NCI-H1092 treated with DMSO at 0.1 percent for 48 hours (cell line): ENCODE measurements at regions not wholly inside any gene's neighbourhood (a gene's known extent, or its start where the extent isn't known, plus 50 kb on each side); places are given as distances from the start of the nearest gene placed in this dataset.
"Not testable (repeated sequence)": the region's sequence is repeated elsewhere in the genome, so short reads cannot be mapped to it uniquely, and the experiment has no call there.

Source experiments
- DNase-seq: peaks from one replicate; lab custom pipeline; 2025; lab: John Stamatoyannopoulos, UW

DNA sequence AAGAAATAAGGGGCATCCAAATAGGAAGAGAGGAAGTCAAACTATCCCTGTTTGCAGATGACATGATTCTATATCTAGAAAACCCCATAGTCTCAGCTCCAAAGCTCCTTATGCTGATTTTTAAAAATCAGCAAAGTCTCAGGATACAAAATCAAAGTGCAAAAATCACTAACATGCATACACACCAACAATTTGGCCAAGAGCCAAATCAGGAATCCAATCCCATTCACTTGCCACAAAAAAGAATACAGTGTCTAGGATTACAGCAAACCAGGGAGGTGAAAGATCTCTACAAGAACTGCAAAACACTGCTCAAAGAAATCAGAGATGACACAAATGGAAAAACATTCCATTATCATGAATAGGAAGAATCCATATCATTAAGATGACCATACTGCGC, 155.8 kb upstream of the ARHGAP42 start:
- not testable (repeated sequence) for DNase-seq

- no peak for DNase-seq
These were observed 150.1 kb upstream of the ARHGAP42 start for GRCh38 chr11:100536979-100537378.

- DNase-seq: no peak
These were observed 143.7 kb upstream of the ARHGAP42 start for GRCh38 chr11:100543386-100543785.

DNA sequence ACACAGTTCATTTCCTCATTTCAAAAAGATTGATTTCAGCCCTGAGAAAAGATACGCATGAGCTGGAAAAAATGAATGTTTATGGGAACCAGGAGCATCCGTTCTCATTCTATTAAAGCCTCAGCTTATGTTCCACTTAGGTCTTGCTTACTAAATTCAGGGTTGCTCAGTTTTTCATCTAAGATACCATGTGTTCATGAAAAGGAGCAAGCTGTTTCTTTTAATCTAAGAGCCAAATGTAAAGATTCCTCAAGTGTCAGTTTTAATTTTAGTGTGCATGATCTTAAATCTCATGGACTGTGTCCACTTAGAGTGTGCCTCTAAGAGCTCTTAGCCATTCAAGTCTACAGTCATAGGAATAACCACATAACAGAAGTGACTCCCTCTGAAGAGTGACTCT, 141.5 kb upstream of the ARHGAP42 start:
- DNase-seq: no peak

GRCh38 chr11:100545970-100546369, 141.1 kb upstream of the ARHGAP42 start:
- DNase-seq: peak; percentile 23

- DNase-seq: no peak
These were observed 140.4 kb upstream of the ARHGAP42 start for GRCh38 chr11:100546714-100547113.

- peak; percentile 29 for DNase-seq
These were observed 136.8 kb upstream of the ARHGAP42 start for GRCh38 chr11:100550298-100550697.

DNA sequence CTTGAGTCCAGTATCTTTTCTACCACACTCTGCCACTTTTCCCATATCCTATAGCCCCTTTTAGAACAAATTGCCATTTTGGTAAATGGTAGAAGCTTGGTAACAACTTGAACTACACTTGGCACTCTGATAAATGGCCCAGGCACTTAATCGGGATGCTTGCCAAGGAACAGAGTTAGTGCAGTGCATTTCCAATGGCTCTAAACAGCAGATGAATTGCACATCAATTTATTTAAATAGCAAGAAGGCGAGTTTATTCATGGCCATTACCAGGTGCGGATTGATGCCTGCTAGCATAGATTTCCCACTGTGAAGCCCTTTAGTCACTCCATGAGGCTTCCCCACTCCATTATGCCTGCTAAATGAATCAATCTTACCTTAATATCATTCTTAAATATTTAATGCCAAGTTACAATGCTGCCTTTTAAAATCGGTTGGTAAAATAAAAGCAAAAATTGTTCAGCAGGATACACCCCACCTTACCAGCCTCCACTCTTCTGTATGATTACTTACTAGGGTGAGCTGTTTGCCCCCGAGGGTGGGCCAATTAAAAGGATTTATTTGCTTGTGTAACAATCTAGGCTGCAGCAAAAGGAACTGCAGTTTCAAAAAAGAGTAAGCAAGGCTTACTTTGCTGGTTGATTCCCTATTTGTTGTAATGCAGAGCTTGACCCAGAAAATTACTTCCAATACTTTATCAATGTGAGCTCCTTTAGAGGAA, 136.0 kb upstream of the ARHGAP42 start:
- DNase-seq: peak; percentile 78

DNA sequence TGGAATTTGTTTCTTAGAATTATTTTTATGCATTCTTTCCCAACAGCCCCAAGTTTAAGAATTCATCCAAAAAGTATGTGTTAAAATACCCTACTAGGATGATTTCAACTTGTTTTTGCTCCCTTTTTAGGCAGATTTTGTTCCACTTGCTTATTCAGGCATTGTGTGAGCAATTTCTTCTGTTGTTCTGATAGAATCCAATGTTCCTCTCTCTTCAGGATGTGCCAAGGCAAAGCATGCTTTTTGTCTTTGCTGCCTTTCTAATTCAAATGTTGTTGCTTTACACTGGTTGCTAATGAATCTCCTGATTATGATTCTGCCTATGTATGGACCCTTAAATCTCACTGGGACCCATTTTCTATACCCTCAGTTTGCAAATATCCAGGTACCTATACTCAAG, 131.2 kb upstream of the ARHGAP42 start:
- no peak for DNase-seq

GRCh38 chr11:100556781-100557180, 130.3 kb upstream of the ARHGAP42 start:
- no peak for DNase-seq

DNA sequence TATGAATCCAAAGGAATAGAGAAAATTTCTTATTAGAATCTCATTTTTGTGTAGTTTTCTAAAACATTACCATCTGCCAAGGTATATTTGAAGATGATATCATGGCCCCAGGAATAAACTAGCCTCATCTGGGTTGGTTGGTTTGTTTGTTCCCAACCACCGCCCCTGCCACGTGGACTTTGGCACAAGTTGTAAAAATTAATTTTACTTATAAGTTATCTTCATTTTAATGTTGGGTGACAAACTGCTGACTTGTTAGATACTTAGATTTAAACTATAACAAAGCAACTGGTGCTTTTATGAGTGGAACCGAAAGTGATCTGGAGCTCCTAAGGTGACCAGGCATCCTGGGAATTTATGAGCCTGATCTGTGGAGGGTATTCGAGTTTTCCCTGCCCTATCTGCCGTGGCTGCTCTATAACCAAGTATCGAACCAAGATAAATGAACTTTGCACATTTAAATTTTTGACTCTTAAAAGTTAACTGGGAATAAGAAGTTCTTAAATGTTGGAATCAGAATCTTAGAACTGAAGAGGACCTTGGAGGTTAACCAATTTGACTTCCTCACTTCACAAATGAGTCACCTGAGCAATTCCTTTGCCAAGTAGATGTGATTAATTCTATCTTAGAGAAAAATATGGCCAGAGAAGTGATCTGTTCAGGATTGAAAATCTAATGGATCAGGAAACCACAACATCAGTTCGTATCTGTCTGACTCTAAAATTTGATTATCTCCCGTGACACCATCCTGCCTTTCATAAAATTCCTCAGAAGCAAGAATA, 129.1 kb upstream of the ARHGAP42 start:
- no peak for DNase-seq

DNA sequence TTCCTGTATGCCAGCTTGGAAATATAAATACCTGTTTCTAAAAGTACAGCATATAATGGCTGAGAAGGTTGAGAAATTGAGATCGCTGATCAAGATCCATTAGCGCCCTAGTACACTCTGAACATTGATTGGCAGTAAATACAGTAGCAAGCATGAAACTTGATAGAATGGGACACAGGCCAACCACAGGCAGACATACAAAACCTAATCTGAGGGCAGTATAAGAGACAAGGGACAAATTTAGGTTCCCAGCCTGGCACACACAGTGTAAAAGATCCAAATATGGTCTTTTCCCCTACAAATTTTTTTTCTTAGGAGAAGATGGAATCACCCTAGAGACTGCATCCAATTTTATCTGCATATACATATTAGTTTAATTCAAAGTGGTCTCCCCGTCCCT, 126.5 kb upstream of the ARHGAP42 start:
- DNase-seq: no peak

DNA sequence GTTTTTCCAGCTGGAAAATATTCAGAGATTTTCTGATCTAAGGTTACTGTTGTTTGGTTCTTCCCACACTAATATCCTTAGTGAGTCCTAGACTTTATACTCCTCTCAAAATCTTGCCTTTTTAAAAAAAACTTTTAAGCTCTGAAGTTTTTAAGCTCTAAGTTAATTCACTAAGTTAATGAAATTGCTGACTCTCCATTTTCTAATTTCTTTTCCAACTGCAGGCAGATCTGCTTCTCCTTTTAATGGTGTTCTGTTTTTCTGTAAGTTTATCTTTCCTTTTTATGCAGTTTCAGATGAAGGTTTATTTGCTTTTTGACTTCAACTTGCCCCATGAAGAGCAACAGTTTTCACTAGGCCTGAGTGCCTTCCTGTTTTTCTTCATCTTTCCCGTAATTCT, 125.8 kb upstream of the ARHGAP42 start:
- no peak for DNase-seq

DNA sequence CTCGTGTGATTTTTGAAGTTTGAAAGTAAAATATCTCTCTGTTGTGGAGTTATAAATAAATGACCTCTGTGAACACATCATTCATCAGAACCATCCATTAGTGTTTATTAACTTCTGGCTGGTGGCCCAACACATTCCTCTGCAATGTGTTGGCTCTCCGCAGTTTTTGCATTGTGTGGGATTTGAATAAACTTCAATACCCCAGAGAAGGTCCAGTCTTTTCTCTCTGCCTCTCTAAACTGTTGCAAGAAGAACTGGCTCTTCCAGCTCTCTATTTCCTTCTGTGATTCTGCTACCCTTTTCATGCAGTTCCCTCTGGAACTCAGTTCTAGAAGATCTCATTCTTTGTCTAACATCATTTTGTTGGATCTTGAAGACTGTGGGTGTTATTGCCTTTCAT, 125.0 kb upstream of the ARHGAP42 start:
- DNase-seq: no peak

- DNase-seq: no peak
These were observed 123.4 kb upstream of the ARHGAP42 start for GRCh38 chr11:100563541-100564280.

- no peak for DNase-seq
These were observed 113.1 kb upstream of the ARHGAP42 start for GRCh38 chr11:100573911-100574513.

GRCh38 chr11:100574894-100575769, 112.0 kb upstream of the ARHGAP42 start:
- peak; percentile 41 for DNase-seq

- peak; percentile 78 for DNase-seq
These were observed 111.0 kb upstream of the ARHGAP42 start for GRCh38 chr11:100575860-100576717.

- DNase-seq: no peak
These were observed 110.4 kb upstream of the ARHGAP42 start for GRCh38 chr11:100576718-100577021.

DNA sequence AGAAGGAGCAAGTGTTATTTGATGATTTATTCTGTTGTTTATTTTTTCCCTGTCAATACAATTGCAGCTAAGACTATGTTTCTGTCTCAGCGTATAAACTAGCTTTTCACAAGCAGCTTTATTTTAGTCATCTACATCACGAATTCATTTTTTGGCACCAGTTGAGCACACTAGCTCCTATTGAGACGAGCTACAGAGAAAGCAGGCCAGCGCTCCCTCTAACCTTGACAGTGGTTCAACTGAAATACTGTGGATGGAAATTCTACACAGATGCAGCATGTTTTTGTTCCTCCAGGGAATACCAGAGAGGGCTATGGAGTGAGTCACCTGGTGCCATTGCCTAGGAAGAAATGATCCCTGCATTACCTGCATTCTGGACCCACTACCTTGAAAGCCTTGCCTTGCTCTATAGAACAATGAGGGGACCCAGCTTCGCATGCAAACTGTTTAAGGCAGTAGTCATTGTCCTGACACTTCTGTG, 108.2 kb upstream of the ARHGAP42 start:
- no peak for DNase-seq
